KMS-11 (cell line): ENCODE measurements at regions not wholly inside any gene's neighbourhood (a gene's known extent, or its start where the extent isn't known, plus 50 kb on each side); places are given as distances from the start of the nearest gene placed in this dataset.

Source experiments
- H2AFZ ChIP-seq: fragments of 200-600 bp; sonication (generic); 2 replicates; pipeline ENCODE4 v1.6.1; 2016; ENCODE audit warnings: antibody characterized with exemption, mixed run types, low read depth
- H3K27ac ChIP-seq: fragments of 200-600 bp; sonication (generic); 2 replicates; pipeline ENCODE4 v1.6.1; 2016; ENCODE audit warnings: mild to moderate bottlenecking, mixed run types
- H3K27me3 ChIP-seq: fragments of 200-600 bp; sonication (generic); 2 replicates; pipeline ENCODE4 v1.6.1; 2017; ENCODE audit warnings: mild to moderate bottlenecking, low read depth, mixed run types, moderate library complexity; ENCODE audit not compliant: insufficient read depth
- H3K36me3 ChIP-seq: fragments of 200-600 bp; sonication (generic); 2 replicates; pipeline ENCODE4 v1.6.1; 2017; ENCODE audit warnings: mild to moderate bottlenecking, mixed run types; ENCODE audit not compliant: insufficient read depth
- H3K4me1 ChIP-seq: fragments of 200-600 bp; sonication (generic); 2 replicates; pipeline ENCODE4 v1.6.1; 2016; ENCODE audit warnings: mild to moderate bottlenecking, low read depth, mixed run types; ENCODE audit not compliant: poor library complexity, severe bottlenecking
- H3K4me2 ChIP-seq: fragments of 200-600 bp; sonication (generic); 2 replicates; pipeline ENCODE4 v1.7.0; 2016; ENCODE audit warnings: mild to moderate bottlenecking, mixed run types
- H3K4me3 ChIP-seq: fragments of 200-600 bp; sonication (generic); IDR thresholded peaks from 2 replicates; pipeline ENCODE4 v1.6.1; 2017; ENCODE audit warnings: low read depth, low read length, mixed read lengths; ENCODE audit not compliant: insufficient read depth
- H3K79me2 ChIP-seq: fragments of 200-600 bp; sonication (generic); 2 replicates; pipeline ENCODE4 v1.6.1; 2016; ENCODE audit warnings: low read depth, mixed run types; ENCODE audit not compliant: insufficient read depth
- H3K9ac ChIP-seq: fragments of 200-600 bp; sonication (generic); 2 replicates; pipeline ENCODE4 v1.6.1; 2016; ENCODE audit warnings: mild to moderate bottlenecking, mixed run types
- H4K20me1 ChIP-seq: fragments of 200-600 bp; sonication (generic); 2 replicates; pipeline ENCODE4 v1.6.1; 2016; ENCODE audit warnings: mild to moderate bottlenecking, mixed run types; ENCODE audit not compliant: insufficient read depth
- TF ChIP-seq, protein P1 (sequence below): fragments of 200-600 bp; sonication (generic); conservative IDR thresholded peaks from 2 replicates; pipeline ENCODE4 v1.6.1; 2017; ENCODE audit warnings: low read depth, mild to moderate bottlenecking, antibody characterized with exemption, low read length, moderate library complexity, mixed read lengths

DNA sequence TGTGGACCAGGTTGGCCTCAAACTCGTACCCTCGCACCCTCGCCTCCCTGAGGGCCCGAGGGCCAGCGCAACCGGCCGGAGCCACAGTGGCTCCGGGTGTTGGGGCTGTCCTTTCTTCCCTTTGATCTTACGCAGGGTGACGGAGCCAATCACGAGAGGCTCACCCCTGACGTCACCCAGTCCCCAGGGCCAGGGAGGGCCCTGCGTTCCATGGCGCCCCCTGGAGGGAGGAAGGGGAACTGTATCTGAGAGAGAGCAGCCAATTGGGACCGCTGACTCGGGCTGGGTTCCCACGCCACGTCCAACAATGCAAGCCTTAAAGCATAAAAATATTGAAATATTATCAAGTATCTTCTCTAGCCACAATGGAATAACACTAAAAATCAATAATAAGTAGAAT lies 432.8 kb upstream of the LRRTM4 start:
- TF ChIP-seq, protein P1, sequence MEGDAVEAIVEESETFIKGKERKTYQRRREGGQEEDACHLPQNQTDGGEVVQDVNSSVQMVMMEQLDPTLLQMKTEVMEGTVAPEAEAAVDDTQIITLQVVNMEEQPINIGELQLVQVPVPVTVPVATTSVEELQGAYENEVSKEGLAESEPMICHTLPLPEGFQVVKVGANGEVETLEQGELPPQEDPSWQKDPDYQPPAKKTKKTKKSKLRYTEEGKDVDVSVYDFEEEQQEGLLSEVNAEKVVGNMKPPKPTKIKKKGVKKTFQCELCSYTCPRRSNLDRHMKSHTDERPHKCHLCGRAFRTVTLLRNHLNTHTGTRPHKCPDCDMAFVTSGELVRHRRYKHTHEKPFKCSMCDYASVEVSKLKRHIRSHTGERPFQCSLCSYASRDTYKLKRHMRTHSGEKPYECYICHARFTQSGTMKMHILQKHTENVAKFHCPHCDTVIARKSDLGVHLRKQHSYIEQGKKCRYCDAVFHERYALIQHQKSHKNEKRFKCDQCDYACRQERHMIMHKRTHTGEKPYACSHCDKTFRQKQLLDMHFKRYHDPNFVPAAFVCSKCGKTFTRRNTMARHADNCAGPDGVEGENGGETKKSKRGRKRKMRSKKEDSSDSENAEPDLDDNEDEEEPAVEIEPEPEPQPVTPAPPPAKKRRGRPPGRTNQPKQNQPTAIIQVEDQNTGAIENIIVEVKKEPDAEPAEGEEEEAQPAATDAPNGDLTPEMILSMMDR = peak; percentile 55

GRCh38 chr2:77962943-77963342 lies 440.8 kb upstream of the LRRTM4 start:
- Histone ChIP-seq H3K27ac (no peak overlapping the region), H3K9ac (no peak overlapping the region), H2AFZ (no peak overlapping the region), H3K4me1 (no peaks in the 10 kb centered on the region), H3K36me3 (no peaks in the 10 kb centered on the region), H3K27me3 (no peaks in the 10 kb centered on the region), H4K20me1 (no peaks in the 10 kb centered on the region), H3K4me3 (no peak overlapping the region), H3K79me2 (no peaks in the 10 kb centered on the region), H3K4me2 (no peak overlapping the region)
- TF ChIP-seq, protein P1 = no peak

More for the DNA sequence above, 432.8 kb upstream of the LRRTM4 start:
- H2AFZ ChIP-seq = no peak overlapping the region
- no peak overlapping the region for H3K9ac ChIP-seq
- H3K27ac ChIP-seq = no peak overlapping the region
- no peaks in the 10 kb centered on the region for H3K4me1 ChIP-seq
- no peaks in the 10 kb centered on the region for H3K79me2 ChIP-seq
- H3K4me2 ChIP-seq = no peak overlapping the region
- no peaks in the 10 kb centered on the region for H4K20me1 ChIP-seq
- H3K36me3 ChIP-seq = no peaks in the 10 kb centered on the region
- no peak overlapping the region for H3K4me3 ChIP-seq
- no peaks in the 10 kb centered on the region for H3K27me3 ChIP-seq

DNA sequence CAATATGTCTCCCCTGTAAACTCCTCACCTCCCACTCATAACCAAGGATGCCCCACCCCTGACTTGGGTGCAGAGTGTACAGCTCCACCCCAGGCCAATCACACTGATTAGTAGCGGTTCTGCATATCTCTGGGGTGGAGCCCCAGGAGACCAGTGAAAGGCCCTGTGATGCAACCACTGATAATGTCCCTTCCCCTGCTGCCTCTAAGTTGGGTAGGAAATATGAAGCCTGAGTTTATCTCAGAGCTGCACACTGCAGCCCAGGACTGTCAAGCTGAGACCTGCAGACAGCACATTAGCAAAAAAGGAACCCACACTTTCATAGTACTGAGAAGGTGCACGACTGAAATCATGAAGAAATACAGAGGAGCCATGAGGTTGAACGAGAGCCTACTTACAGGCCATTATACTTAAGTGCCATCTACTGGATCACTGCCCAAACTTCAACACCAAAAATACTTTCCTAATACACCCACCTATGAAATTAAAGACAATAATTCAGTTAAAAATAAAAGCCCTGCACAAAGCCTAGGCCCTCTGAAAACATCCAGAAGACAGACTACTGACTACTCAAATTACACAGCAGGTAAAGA lies 455.4 kb upstream of the LRRTM4 start:
- Histone ChIP-seq H3K4me1 (no peaks in the 10 kb centered on the region), H3K36me3 (no peaks in the 10 kb centered on the region), H3K27me3 (no peaks in the 10 kb centered on the region), H3K4me2 (no peak overlapping the region), H4K20me1 (no peaks in the 10 kb centered on the region), H2AFZ (no peak overlapping the region), H3K9ac (no peak overlapping the region), H3K79me2 (no peaks in the 10 kb centered on the region), H3K4me3 (no peak overlapping the region), H3K27ac (no peak overlapping the region)
- TF ChIP-seq, protein P1 = no peak

DNA sequence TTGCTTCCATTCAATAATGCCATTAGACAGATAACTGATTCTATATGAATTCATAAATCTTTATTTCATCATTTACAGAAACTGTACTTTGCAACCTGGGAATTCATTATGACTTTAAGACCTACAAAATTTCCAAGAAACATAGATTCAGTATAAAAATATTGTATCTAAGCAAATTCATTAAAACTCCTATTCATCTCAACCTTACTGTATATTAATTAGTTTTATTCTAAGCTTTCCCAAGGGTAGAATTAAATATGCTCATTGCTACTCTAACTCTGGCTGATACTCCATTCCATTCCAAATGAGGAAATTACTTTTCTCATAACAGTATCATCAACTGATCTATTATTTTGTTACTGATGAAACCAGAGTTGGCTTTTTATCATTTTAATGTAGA lies 473.0 kb upstream of the LRRTM4 start:
- H3K4me1 ChIP-seq = peaks cover 7% of the 10 kb centered on the region
- H3K79me2 ChIP-seq = no peaks in the 10 kb centered on the region
- H3K27ac ChIP-seq = no peak overlapping the region
- H3K4me3 ChIP-seq = no peak overlapping the region
- H3K4me2 ChIP-seq = no peak overlapping the region
- H3K36me3 ChIP-seq = no peaks in the 10 kb centered on the region
- H4K20me1 ChIP-seq = no peaks in the 10 kb centered on the region
- TF ChIP-seq, protein P1 = no peak
- no peaks in the 10 kb centered on the region for H3K27me3 ChIP-seq
- no peak overlapping the region for H2AFZ ChIP-seq
- no peak overlapping the region for H3K9ac ChIP-seq
